ENCODE measurements at regions not wholly inside any gene's neighbourhood (a gene's known extent, or its start where the extent isn't known, plus 50 kb on each side); places are given as distances from the start of the nearest gene placed in this dataset.

DNA sequence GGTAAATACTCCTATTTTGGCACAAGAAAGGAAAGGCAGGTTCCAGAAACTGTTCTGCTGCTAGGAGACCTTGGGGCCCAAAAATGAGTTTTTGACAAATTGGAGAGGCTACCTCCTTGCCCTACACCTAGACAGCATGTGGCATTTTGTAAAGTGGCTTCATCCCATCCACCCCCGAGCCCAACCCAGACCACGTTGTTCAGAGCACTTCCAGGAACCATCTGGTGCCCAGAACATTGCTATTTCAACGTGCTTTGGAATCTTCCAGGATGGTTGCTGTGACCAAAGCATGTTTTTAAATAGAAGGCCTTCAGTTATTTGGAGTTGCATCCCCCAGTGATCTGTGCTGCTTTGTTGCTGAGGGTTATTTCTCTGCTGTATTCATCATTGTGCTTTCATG lies 116.3 kb upstream of the TOM1L1 start:
- POLR2A ChIA-PET (ENCODE audit: unreplicated experiment), result no interaction called here
- Histone ChIP-seq H2AK5ac (ENCODE audit: low read depth, low read length) (no peak overlapping the region), H3K79me1 (ENCODE audit: low read depth in 1 of 2, low read length in 2 of 2) (no peaks in the 10 kb centered on the region), H3K27me3 (ENCODE audit: control insufficient read depth, insufficient read depth, low read length) (no peaks in the 10 kb centered on the region), H3K36me3 (ENCODE audit: control insufficient read depth, insufficient read depth, low read length) (no peaks in the 10 kb centered on the region), H3K9me1 (ENCODE audit: insufficient read depth, low read length) (no peaks in the 10 kb centered on the region), H3K4me2 (ENCODE audit: low read depth, low read length) (no peak overlapping the region), H4K8ac (ENCODE audit: low read depth in 2 of 2, low read length in 2 of 2) (no peak overlapping the region), H3K4ac (ENCODE audit: low read depth, low read length) (no peak overlapping the region), H3K9me3 (ENCODE audit: control insufficient read depth, insufficient read depth, low read length) (peaks cover 8% of the 10 kb centered on the region), H4K5ac (ENCODE audit: low read depth, low read length) (no peak overlapping the region), H2BK5ac (ENCODE audit: low read depth, low read length, poor library complexity, severe bottlenecking) (no peak overlapping the region), H3K4me1 (ENCODE audit: control insufficient read depth, insufficient read depth, low read length) (no peaks in the 10 kb centered on the region), H3K56ac (ENCODE audit: extremely low read depth, insufficient read depth, low read length) (no peak overlapping the region), H2BK15ac (ENCODE audit: low read depth, low read length) (no peak overlapping the region), H2AFZ (replicated peaks; ENCODE audit: low read length, poor library complexity) (no peak overlapping the region), H3K27ac (ENCODE audit: insufficient read depth, low read length) (no peak overlapping the region), H3K9ac (ENCODE audit: low read depth, low read length) (no peak overlapping the region), H3K18ac (ENCODE audit: low read depth, low read length) (no peak overlapping the region), H2AK9ac (replicated peaks; ENCODE audit: low read depth, low read length, poor library complexity) (no peak overlapping the region), H3K4me3 (ENCODE audit: insufficient read depth, low read depth, low read length) (no peak overlapping the region), H3K14ac (replicated peaks; ENCODE audit: low read depth, low read length) (no peak overlapping the region), H4K91ac (ENCODE audit: insufficient read depth, low read depth, low read length) (no peak overlapping the region), H3K23ac (ENCODE audit: low read depth, low read length) (no peak overlapping the region), H2BK20ac (ENCODE audit: low read depth, low read length) (no peak overlapping the region), H2BK120ac (ENCODE audit: low read depth, low read length) (no peak overlapping the region), H4K20me1 (ENCODE audit: insufficient read depth, low read length) (no peaks in the 10 kb centered on the region)
- dilution Hi-C loops (cut with HindIII; ENCODE audit: low sequenced_read_pairs, unreplicated experiment) (no loop called here), intact Hi-C loops (cut with micrococcal nuclease) (no loop called here), in situ Hi-C loops (cut with MboI; ENCODE audit: low sequenced_read_pairs) (no loop called here)
- WGBS, 2 experiments (ENCODE audit: extremely low coverage in 2 of 2, insufficient read length in 1 of 2), result 32% methylated on average over 2 of the region's 3 CpGs; no CpG with 5 or more reads in 1 of the 2 experiments
- TF ChIP-seq CHD1 (IDR thresholded peaks at IDR 0.05; ENCODE audit: low read depth, low read length) (no peak), MAZ (IDR thresholded peaks at IDR 0.05; ENCODE audit: borderline replicate concordance, low read depth, low read length) (no peak), NFE2L2 (IDR thresholded peaks at IDR 0.05; ENCODE audit: low read depth, low read length) (no peak), SMC3 (IDR thresholded peaks at IDR 0.05; ENCODE audit: low read depth, low read length) (no peak), MAFK (IDR thresholded peaks at IDR 0.05; ENCODE audit: low read depth, low read length) (no peak), BHLHE40 (IDR thresholded peaks at IDR 0.05; ENCODE audit: low read depth, low read length) (no peak), RFX5 (IDR thresholded peaks at IDR 0.05; ENCODE audit: low read depth, low read length) (no peak), POLR2A (IDR thresholded peaks at IDR 0.05; ENCODE audit: low read depth, low read length) (no peak)
- TF ChIP-seq, protein P1, sequence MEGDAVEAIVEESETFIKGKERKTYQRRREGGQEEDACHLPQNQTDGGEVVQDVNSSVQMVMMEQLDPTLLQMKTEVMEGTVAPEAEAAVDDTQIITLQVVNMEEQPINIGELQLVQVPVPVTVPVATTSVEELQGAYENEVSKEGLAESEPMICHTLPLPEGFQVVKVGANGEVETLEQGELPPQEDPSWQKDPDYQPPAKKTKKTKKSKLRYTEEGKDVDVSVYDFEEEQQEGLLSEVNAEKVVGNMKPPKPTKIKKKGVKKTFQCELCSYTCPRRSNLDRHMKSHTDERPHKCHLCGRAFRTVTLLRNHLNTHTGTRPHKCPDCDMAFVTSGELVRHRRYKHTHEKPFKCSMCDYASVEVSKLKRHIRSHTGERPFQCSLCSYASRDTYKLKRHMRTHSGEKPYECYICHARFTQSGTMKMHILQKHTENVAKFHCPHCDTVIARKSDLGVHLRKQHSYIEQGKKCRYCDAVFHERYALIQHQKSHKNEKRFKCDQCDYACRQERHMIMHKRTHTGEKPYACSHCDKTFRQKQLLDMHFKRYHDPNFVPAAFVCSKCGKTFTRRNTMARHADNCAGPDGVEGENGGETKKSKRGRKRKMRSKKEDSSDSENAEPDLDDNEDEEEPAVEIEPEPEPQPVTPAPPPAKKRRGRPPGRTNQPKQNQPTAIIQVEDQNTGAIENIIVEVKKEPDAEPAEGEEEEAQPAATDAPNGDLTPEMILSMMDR (conservative IDR thresholded peaks at IDR 0.05; ENCODE audit: low read depth, low read length), result no peak
- TF ChIP-seq, protein P2, sequence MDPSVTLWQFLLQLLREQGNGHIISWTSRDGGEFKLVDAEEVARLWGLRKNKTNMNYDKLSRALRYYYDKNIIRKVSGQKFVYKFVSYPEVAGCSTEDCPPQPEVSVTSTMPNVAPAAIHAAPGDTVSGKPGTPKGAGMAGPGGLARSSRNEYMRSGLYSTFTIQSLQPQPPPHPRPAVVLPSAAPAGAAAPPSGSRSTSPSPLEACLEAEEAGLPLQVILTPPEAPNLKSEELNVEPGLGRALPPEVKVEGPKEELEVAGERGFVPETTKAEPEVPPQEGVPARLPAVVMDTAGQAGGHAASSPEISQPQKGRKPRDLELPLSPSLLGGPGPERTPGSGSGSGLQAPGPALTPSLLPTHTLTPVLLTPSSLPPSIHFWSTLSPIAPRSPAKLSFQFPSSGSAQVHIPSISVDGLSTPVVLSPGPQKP (IDR thresholded peaks at IDR 0.05; ENCODE audit: borderline replicate concordance, low read depth, low read length), result no peak
- CTCF ChIA-PET, result no interaction called here
- ATAC-seq (ENCODE audit: low read depth) (no peak), DNase-seq (no peak)
- BruUV-seq (replicated peaks), result no TSS peak

Measured in IMR-90 (cell line).